PFSK-1 (cell line): ENCODE measurements at regions not wholly inside any gene's neighbourhood (a gene's known extent, or its start where the extent isn't known, plus 50 kb on each side); places are given as distances from the start of the nearest gene placed in this dataset.

Source experiments
- POLR2AphosphoS5 ChIP-seq: IDR thresholded peaks from 2 replicates; pipeline ENCODE4 v1.6.1; 2012; ENCODE audit warnings: low read depth, mild to moderate bottlenecking, control low read depth, low read length, moderate library complexity
- SIN3A ChIP-seq: IDR thresholded peaks from 2 replicates; pipeline ENCODE4 v1.6.1; 2012; ENCODE audit warnings: mild to moderate bottlenecking, low read length, moderate library complexity, borderline replicate concordance; ENCODE audit not compliant: insufficient read depth
- TAF1 ChIP-seq: IDR thresholded peaks from 2 replicates; pipeline ENCODE4 v1.6.1; 2012; ENCODE audit warnings: low read length, control low read depth, borderline replicate concordance; ENCODE audit not compliant: insufficient read depth
- TF ChIP-seq, protein P1 (sequence below), 2 experiments: IDR thresholded peaks; 2 replicates each; pipeline versions ENCODE4 v1.6.1 to v1.8.0; 2011 to 2012; ENCODE audit warnings: low read depth in 2 of 2, low read length in 2 of 2, control low read depth in 1 of 2, inconsistent platforms in 1 of 2, mild to moderate bottlenecking in 1 of 2, moderate library complexity in 1 of 2; ENCODE audit not compliant: insufficient read depth in 1 of 2

DNA sequence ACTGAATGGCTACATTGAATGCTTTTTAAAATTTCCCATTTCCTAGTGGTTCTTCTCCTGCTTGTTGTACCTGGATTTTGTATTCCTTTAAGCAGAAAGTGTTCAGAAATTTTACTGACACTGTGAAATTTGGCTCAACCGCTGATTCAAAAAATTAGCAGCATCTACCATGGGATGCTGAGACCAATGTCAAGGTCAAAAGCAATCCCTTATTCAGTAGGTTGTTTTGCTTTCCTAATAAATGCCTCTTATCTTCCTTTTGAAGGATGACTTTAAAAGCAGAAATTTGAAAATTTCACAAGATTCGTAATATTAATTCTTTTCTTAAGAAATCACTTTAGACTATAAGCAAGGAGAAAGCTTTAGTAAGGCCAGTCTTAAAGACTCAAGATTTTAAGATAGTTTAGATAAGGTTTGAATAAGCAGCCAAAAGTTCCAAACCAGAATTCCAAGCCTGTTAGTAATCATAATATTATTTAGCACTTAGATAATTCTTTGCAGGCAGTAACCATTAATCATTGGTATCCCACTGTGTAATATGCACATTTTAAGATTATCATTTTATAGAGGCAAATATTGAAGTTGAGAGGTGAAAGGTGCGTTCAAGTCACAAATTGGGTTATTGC lies 508.8 kb downstream of the ANKRD50 start:
- no peak for TF ChIP-seq TAF1
- TF ChIP-seq, protein P1, sequence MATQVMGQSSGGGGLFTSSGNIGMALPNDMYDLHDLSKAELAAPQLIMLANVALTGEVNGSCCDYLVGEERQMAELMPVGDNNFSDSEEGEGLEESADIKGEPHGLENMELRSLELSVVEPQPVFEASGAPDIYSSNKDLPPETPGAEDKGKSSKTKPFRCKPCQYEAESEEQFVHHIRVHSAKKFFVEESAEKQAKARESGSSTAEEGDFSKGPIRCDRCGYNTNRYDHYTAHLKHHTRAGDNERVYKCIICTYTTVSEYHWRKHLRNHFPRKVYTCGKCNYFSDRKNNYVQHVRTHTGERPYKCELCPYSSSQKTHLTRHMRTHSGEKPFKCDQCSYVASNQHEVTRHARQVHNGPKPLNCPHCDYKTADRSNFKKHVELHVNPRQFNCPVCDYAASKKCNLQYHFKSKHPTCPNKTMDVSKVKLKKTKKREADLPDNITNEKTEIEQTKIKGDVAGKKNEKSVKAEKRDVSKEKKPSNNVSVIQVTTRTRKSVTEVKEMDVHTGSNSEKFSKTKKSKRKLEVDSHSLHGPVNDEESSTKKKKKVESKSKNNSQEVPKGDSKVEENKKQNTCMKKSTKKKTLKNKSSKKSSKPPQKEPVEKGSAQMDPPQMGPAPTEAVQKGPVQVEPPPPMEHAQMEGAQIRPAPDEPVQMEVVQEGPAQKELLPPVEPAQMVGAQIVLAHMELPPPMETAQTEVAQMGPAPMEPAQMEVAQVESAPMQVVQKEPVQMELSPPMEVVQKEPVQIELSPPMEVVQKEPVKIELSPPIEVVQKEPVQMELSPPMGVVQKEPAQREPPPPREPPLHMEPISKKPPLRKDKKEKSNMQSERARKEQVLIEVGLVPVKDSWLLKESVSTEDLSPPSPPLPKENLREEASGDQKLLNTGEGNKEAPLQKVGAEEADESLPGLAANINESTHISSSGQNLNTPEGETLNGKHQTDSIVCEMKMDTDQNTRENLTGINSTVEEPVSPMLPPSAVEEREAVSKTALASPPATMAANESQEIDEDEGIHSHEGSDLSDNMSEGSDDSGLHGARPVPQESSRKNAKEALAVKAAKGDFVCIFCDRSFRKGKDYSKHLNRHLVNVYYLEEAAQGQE (IDR thresholded peaks at IDR 0.05; ENCODE audit: insufficient read depth in 1 of 2, low read depth in 2 of 2, low read length in 2 of 2): no peak
- no peak for TF ChIP-seq POLR2AphosphoS5
- no peak for TF ChIP-seq SIN3A
